Lower leg skin (tissue), 3 donors: ENCODE measurements at regions not wholly inside any gene's neighbourhood (a gene's known extent, or its start where the extent isn't known, plus 50 kb on each side); places are given as distances from the start of the nearest gene placed in this dataset.

Source experiments
- POLR2A ChIP-seq, 2 donors: fragments of 450-650 bp; IDR thresholded peaks; one replicate each; pipeline ENCODE4 v1.6.1; 2016 to 2017; ENCODE audit warnings: antibody characterized with exemption in 2 of 2, mild to moderate bottlenecking in 1 of 2, moderate library complexity in 1 of 2
- TF ChIP-seq, protein P1 (sequence below), 3 donors: fragments of 450-650 bp; IDR thresholded peaks; one replicate each; pipeline ENCODE4 v1.5.1; 2016; ENCODE audit warnings: antibody characterized with exemption in 3 of 3, mild to moderate bottlenecking in 3 of 3, moderate library complexity in 2 of 3

DNA sequence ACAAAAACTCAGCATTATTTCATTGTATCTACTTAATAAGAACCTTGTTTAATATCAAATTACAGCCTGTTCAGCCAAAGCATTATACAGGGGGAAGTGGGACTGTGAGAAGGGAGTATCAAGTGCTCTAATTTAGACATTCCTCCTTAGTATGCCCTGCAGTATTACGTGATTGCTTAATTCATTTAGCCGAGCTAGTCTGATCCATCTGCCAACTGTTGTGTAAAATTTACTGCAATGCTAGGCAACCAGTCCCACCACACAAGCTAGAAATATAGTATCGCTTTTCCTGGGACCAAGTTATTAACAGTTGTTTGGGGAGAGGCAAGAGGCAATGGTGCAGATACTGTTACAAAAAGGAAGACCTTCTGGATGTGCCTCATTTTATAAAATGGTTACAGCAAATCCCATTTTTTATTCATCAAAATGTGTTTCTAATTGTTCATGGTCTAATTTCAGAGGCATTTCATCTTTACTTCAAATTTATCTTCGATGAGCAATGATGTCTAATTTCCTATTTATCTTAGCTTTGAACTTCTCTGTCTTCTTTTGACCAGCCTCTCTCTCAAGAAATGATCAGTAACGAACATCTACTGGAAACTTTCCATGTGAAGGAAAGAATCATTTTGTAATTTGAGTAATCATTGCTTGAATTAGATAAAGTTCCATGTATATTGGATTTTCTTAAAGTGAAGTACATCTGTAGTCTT is 283.3 kb downstream of the DUSP10 start:
- TF ChIP-seq, protein P1, sequence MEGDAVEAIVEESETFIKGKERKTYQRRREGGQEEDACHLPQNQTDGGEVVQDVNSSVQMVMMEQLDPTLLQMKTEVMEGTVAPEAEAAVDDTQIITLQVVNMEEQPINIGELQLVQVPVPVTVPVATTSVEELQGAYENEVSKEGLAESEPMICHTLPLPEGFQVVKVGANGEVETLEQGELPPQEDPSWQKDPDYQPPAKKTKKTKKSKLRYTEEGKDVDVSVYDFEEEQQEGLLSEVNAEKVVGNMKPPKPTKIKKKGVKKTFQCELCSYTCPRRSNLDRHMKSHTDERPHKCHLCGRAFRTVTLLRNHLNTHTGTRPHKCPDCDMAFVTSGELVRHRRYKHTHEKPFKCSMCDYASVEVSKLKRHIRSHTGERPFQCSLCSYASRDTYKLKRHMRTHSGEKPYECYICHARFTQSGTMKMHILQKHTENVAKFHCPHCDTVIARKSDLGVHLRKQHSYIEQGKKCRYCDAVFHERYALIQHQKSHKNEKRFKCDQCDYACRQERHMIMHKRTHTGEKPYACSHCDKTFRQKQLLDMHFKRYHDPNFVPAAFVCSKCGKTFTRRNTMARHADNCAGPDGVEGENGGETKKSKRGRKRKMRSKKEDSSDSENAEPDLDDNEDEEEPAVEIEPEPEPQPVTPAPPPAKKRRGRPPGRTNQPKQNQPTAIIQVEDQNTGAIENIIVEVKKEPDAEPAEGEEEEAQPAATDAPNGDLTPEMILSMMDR (IDR thresholded peaks at IDR 0.05): no peak
- TF ChIP-seq POLR2A (IDR thresholded peaks at IDR 0.05): no peak
